Breast epithelium (tissue), 4 donors: ENCODE measurements at regions not wholly inside any gene's neighbourhood (a gene's known extent, or its start where the extent isn't known, plus 50 kb on each side); places are given as distances from the start of the nearest gene placed in this dataset.

ENCODE experiments used
- DNase-seq, 2 donors: peaks; one replicate each; pipeline ENCODE4 v3.0.0-alpha.2; 2019; ENCODE audit warnings: low spot score in 2 of 2
- H3K27ac ChIP-seq, 2 donors: fragments of 200-600 bp; sonication (generic) in 1 of 2; one replicate each; pipeline ENCODE4 v1.5.1; 2016 to 2019; ENCODE audit warnings: mild to moderate bottlenecking in 1 of 2
- H3K27me3 ChIP-seq, 2 donors: fragments of 200-600 bp; sonication (generic) in 1 of 2; one replicate each; pipeline versions ENCODE4 v1.5.1 to v1.6.0; 2017 to 2019; ENCODE audit warnings: control low read depth in 1 of 2, mild to moderate bottlenecking in 1 of 2
- H3K36me3 ChIP-seq: fragments of 200-600 bp; one replicate; pipeline ENCODE4 v1.5.1; 2019
- H3K4me1 ChIP-seq, 2 donors: fragments of 200-600 bp; sonication (generic); one replicate each; pipeline ENCODE4 v1.5.1; 2016 to 2019; ENCODE audit warnings: control low read depth in 1 of 2
- H3K4me3 ChIP-seq, 3 donors: fragments of 200-600 bp; sonication (generic); 1 replicate in 2 of 3; 2 replicates in 1 of 3; pipeline ENCODE4 v1.5.1; 2016 to 2019; ENCODE audit warnings: mild to moderate bottlenecking in 3 of 3, moderate library complexity in 2 of 3
- H3K9me3 ChIP-seq, 2 donors: fragments of 200-600 bp; sonication (generic) in 1 of 2; one replicate each; pipeline ENCODE4 v1.5.1; 2016 to 2019; ENCODE audit warnings: control low read depth in 1 of 2
- CTCF ChIP-seq, 3 donors: fragments of 450-650 bp; IDR thresholded peaks; one replicate each; pipeline ENCODE4 v1.5.1; 2016 to 2017; ENCODE audit warnings: antibody characterized with exemption in 3 of 3, mild to moderate bottlenecking in 3 of 3, moderate library complexity in 3 of 3
- POLR2A ChIP-seq: fragments of 450-650 bp; IDR thresholded peaks from one replicate; pipeline ENCODE4 v1.6.1; 2016; ENCODE audit warnings: antibody characterized with exemption, mild to moderate bottlenecking, moderate library complexity
- POLR2AphosphoS5 ChIP-seq, 3 donors: sonication (generic); formaldehyde crosslinking; IDR thresholded peaks; one replicate each; pipeline ENCODE4 v1.6.1; 2017; ENCODE audit warnings: antibody characterized with exemption in 3 of 3
- intact Hi-C: fragments of 100-400 bp; cut with DNase I; formaldehyde crosslinking; loops from one replicate; pipeline ENCODE4 v1.15.1; 2023; ENCODE audit warnings: low total_unique reads

GRCh38 chr18:66826211-66826610 lies 222.3 kb upstream of the CDH19 start:
- Histone ChIP-seq H3K4me3 (no peak overlapping the region), H3K36me3 (no peaks in the 10 kb centered on the region), H3K4me1 (no peaks in the 10 kb centered on the region), H3K27ac (no peak overlapping the region), H3K9me3 (no peaks in the 10 kb centered on the region), H3K27me3 (no peaks in the 10 kb centered on the region)
- no peak for DNase-seq
- intact Hi-C loops, result no loop called here
- TF ChIP-seq POLR2AphosphoS5 (IDR thresholded peaks at IDR 0.05) (no peak), POLR2A (no peak), CTCF (IDR thresholded peaks at IDR 0.05) (no peak)

- no peaks in the 10 kb centered on the region for H3K36me3 ChIP-seq
- TF ChIP-seq POLR2AphosphoS5 (IDR thresholded peaks at IDR 0.05), result no peak
- TF ChIP-seq CTCF (IDR thresholded peaks at IDR 0.05), result no peak
- no peak for TF ChIP-seq POLR2A
- intact Hi-C loops, result loop anchor here (2.0 kb wide), 1 partner anchor 35 kb away; no protein-coding TSS in a partner anchor
Measured at GRCh38 chr18:66825347-66825746, 221.5 kb upstream of the CDH19 start.

GRCh38 chr18:66819235-66819634 lies 215.3 kb upstream of the CDH19 start:
- Histone ChIP-seq H3K4me3 (no peak overlapping the region), H3K27me3 (no peaks in the 10 kb centered on the region), H3K9me3 (no peaks in the 10 kb centered on the region), H3K36me3 (no peaks in the 10 kb centered on the region), H3K27ac (no peak overlapping the region), H3K4me1 (no peaks in the 10 kb centered on the region)
- TF ChIP-seq POLR2AphosphoS5 (IDR thresholded peaks at IDR 0.05), result no peak
- TF ChIP-seq CTCF (IDR thresholded peaks at IDR 0.05), result no peak
- TF ChIP-seq POLR2A, result no peak
- intact Hi-C loops, result no loop called here
- no peak for DNase-seq

More at GRCh38 chr18:66825347-66825746, 221.5 kb upstream of the CDH19 start:
- no peaks in the 10 kb centered on the region for H3K9me3 ChIP-seq
- no peak for DNase-seq
- H3K27me3 ChIP-seq, result no peaks in the 10 kb centered on the region
- no peak overlapping the region for H3K27ac ChIP-seq
- no peaks in the 10 kb centered on the region for H3K4me1 ChIP-seq
- H3K4me3 ChIP-seq, result no peak overlapping the region

GRCh38 chr18:66813138-66813537 lies 209.2 kb upstream of the CDH19 start:
- H3K27ac ChIP-seq, result no peak overlapping the region
- intact Hi-C loops, result no loop called here
- TF ChIP-seq POLR2AphosphoS5 (IDR thresholded peaks at IDR 0.05) (no peak), CTCF (IDR thresholded peaks at IDR 0.05) (no peak), POLR2A (no peak)
- H3K27me3 ChIP-seq, result no peaks in the 10 kb centered on the region
- no peaks in the 10 kb centered on the region for H3K36me3 ChIP-seq
- no peaks in the 10 kb centered on the region for H3K4me1 ChIP-seq
- H3K9me3 ChIP-seq, result no peaks in the 10 kb centered on the region
- no peak overlapping the region for H3K4me3 ChIP-seq
- no peak for DNase-seq

- intact Hi-C loops, result no loop called here
- H3K27me3 ChIP-seq, result no peaks in the 10 kb centered on the region
Measured at GRCh38 chr18:66795051-66795450, 191.2 kb upstream of the CDH19 start.

More at GRCh38 chr18:66795051-66795450, 191.2 kb upstream of the CDH19 start:
- H3K4me1 ChIP-seq, result no peaks in the 10 kb centered on the region
- no peak overlapping the region for H3K4me3 ChIP-seq
- no peak for DNase-seq
- no peaks in the 10 kb centered on the region for H3K9me3 ChIP-seq
- no peaks in the 10 kb centered on the region for H3K36me3 ChIP-seq
- TF ChIP-seq CTCF (IDR thresholded peaks at IDR 0.05), result no peak
- no peak for TF ChIP-seq POLR2A
- TF ChIP-seq POLR2AphosphoS5 (IDR thresholded peaks at IDR 0.05), result no peak
- H3K27ac ChIP-seq, result no peak overlapping the region
